T-helper 2 cell (primary cell): ENCODE measurements at regions not wholly inside any gene's neighbourhood (a gene's known extent, or its start where the extent isn't known, plus 50 kb on each side); places are given as distances from the start of the nearest gene placed in this dataset.

ENCODE experiments used
- DNase-seq, 5 experiments: peaks; one replicate each; pipeline versions ENCODE4 v3.0.0 to v3.0.0-alpha.2; 2012 to 2022

- no peak for DNase-seq
Observed at GRCh38 chr4:186889876-186890643, 166.4 kb upstream of the FAT1 start.

- no peak for DNase-seq
Observed at GRCh38 chr4:186891859-186892486, 168.3 kb upstream of the FAT1 start.

GRCh38 chr4:186898367-186898766, 174.7 kb upstream of the FAT1 start:
- DNase-seq, result no peak

- DNase-seq, result no peak
Observed at GRCh38 chr4:186900232-186900900, 176.7 kb upstream of the FAT1 start.

GRCh38 chr4:186900984-186901383, 177.3 kb upstream of the FAT1 start:
- no peak for DNase-seq

GRCh38 chr4:186901850-186902249, 178.2 kb upstream of the FAT1 start:
- no peak for DNase-seq

GRCh38 chr4:186902361-186902760, 178.7 kb upstream of the FAT1 start:
- DNase-seq, result no peak

- DNase-seq, result no peak
Observed at GRCh38 chr4:186904101-186904500, 180.4 kb upstream of the FAT1 start.

- no peak for DNase-seq
Observed at GRCh38 chr4:186906722-186907121, 183.1 kb upstream of the FAT1 start.

GRCh38 chr4:186910385-186910784, 186.7 kb upstream of the FAT1 start:
- no peak for DNase-seq

GRCh38 chr4:186912606-186913005, 188.9 kb upstream of the FAT1 start:
- no peak for DNase-seq

GRCh38 chr4:186915816-186916215, 192.2 kb upstream of the FAT1 start:
- no peak for DNase-seq

GRCh38 chr4:186917136-186917535, 193.5 kb upstream of the FAT1 start:
- no peak for DNase-seq

- no peak for DNase-seq
Observed at GRCh38 chr4:186918466-186918865, 194.8 kb upstream of the FAT1 start.

GRCh38 chr4:186919340-186919739, 195.7 kb upstream of the FAT1 start:
- no peak for DNase-seq

GRCh38 chr4:186920483-186920882, 196.8 kb upstream of the FAT1 start:
- no peak for DNase-seq

- no peak for DNase-seq
Observed at GRCh38 chr4:186920992-186921391, 197.3 kb upstream of the FAT1 start.

- DNase-seq, result no peak
Observed at GRCh38 chr4:186924723-186925122, 201.1 kb upstream of the FAT1 start.

GRCh38 chr4:186927624-186928023, 204.0 kb upstream of the FAT1 start:
- no peak for DNase-seq

GRCh38 chr4:186930024-186930423, 206.4 kb upstream of the FAT1 start:
- no peak for DNase-seq

- DNase-seq, result no peak
Observed at GRCh38 chr4:186931519-186931918, 207.9 kb upstream of the FAT1 start.

GRCh38 chr4:186932196-186932595, 208.5 kb upstream of the FAT1 start:
- DNase-seq, result no peak

GRCh38 chr4:186932631-186933187, 209.1 kb upstream of the FAT1 start:
- no peak for DNase-seq

- DNase-seq, result no peak
Observed at GRCh38 chr4:186934244-186934643, 210.6 kb upstream of the FAT1 start.
